Cardiac fibroblast (primary cell): ENCODE measurements at regions not wholly inside any gene's neighbourhood (a gene's known extent, or its start where the extent isn't known, plus 50 kb on each side); places are given as distances from the start of the nearest gene placed in this dataset.

Experiments
- DNase-seq, 2 donors: peaks; one replicate each; pipeline versions ENCODE4 v3.0.0 to v3.0.0-alpha.2; 2010; ENCODE audit warnings: low read depth in 2 of 2
- H3K4me3 ChIP-seq, 2 donors: replicated peaks in 1 of 2; 1 replicate in 1 of 2; 2 replicates in 1 of 2; pipeline ENCODE4 v1.5.1; 2011; ENCODE audit warnings: low read depth in 2 of 2, low read length in 2 of 2, mild to moderate bottlenecking in 2 of 2, moderate library complexity in 1 of 2
- CTCF ChIP-seq: IDR thresholded peaks from one replicate; pipeline ENCODE4 v1.5.1; 2011; ENCODE audit warnings: low read depth, mild to moderate bottlenecking, low read length, inconsistent platforms

GRCh38 chr18:51248685-51249084 lies 51.2 kb upstream of the MEX3C start:
- no peak for TF ChIP-seq CTCF
- no peak for DNase-seq
- H3K4me3 ChIP-seq = no peak overlapping the region

GRCh38 chr18:51250006-51250405 lies 52.5 kb upstream of the MEX3C start:
- no peak for DNase-seq
- no peak overlapping the region for H3K4me3 ChIP-seq
- TF ChIP-seq CTCF = no peak

- no peak overlapping the region for H3K4me3 ChIP-seq
- no peak for DNase-seq
- no peak for TF ChIP-seq CTCF
Measured at GRCh38 chr18:51250458-51251024, 53.1 kb upstream of the MEX3C start.

- no peak for DNase-seq
- no peak for TF ChIP-seq CTCF
- no peak overlapping the region for H3K4me3 ChIP-seq
Measured at GRCh38 chr18:51251625-51252024, 54.1 kb upstream of the MEX3C start.

GRCh38 chr18:51253476-51253875 lies 56.0 kb upstream of the MEX3C start:
- no peak for TF ChIP-seq CTCF
- no peak overlapping the region for H3K4me3 ChIP-seq
- no peak for DNase-seq

- TF ChIP-seq CTCF = no peak
- peak; percentile 12 to 21 for DNase-seq
- no peak overlapping the region for H3K4me3 ChIP-seq
Measured at GRCh38 chr18:51255693-51256092, 58.2 kb upstream of the MEX3C start.

- no peak for TF ChIP-seq CTCF
- H3K4me3 ChIP-seq = no peak overlapping the region
- DNase-seq = no peak
Measured at GRCh38 chr18:51257150-51257549, 59.7 kb upstream of the MEX3C start.
